NCI-H460 (cell line): ENCODE measurements at regions not wholly inside any gene's neighbourhood (a gene's known extent, or its start where the extent isn't known, plus 50 kb on each side); places are given as distances from the start of the nearest gene placed in this dataset.

Experiments used
- DNase-seq: peaks from one replicate; pipeline ENCODE4 v3.0.0-alpha.2; 2016; ENCODE audit warnings: low read depth; ENCODE audit errors: extremely low read depth

DNA sequence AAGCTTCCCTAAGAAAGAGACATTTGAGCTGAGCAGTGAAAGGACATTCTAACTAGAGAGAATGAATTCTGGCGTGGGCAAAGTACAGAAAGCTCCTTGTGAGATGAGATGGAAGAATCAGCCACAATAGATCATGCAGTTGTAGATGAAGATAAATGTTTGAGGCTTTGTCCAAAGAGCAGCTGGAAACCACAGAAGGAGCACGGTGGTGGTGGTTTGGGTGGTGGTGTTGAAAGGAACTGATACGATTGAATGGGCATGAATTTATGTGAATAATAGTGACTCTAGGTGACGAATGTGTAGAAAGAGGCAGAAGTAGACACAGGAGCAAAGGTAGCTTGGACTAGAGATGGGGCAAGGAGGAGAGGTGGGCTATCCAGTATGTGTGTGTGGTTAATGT, 260.5 kb upstream of the TMTC1 start:
- no peak for DNase-seq

DNA sequence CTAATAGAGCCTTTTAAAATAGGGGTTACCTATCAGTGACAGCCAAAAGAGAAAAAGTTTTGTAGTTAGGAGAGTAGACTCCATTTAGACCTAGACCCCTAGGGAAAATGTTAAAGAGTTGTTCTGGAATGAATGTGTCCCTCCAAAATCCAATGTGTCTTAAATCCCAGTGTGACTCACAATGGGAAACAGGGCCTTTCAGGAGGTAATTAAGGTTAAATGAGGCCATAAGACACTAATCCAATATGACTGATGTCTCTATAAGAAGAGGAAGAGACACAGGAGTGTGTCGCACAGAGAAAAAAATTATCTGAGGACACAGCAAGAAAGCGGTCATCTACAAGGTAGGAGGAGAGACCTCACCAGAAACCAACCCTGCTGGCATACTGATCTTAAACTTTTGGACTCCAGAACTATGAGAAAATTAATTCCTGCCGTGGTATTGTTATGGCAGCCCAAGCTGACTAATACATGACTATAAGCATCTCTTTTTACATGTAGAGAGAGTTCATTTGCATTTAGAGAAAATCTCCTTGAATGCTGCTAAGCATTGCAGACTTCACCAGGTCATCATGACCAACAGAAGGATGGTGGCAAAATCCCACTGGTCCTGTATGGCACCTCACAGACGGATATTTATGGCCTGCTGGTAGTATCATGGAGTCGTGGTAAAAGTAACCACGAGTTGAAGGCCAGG, 259.6 kb upstream of the TMTC1 start:
- DNase-seq, result no peak

GRCh38 chr12:30041096-30041495, 257.4 kb upstream of the TMTC1 start:
- DNase-seq, result no peak

GRCh38 chr12:30030693-30031374, 247.1 kb upstream of the TMTC1 start:
- no peak for DNase-seq

DNA sequence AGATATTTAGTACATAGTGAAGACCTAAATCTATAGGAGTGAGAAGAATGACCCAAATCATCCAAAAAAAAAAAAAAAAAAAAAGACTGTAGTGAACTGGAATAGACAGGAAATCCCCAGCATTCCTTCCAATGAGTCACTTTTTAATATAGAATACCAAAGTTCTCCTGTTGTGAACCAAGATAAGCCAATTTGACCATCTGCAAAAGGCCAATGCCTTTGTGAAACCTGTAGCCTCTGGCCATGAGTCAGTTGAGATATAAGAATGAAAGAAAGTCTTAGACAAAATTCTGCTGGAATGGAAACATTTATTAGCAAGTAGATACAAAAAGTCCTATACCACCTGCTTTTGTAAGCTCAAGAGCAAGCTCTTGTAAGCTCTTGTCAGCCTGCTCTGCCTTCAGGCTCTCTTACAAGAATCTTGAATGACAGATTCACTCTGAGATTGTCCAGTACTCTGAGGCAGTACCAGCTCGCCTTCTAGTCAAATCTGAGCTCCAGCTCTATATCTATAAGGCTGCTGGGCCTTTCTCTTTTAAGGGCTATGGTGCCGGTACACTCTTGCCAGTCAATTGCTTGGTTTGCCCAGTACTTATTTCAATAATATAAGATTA, 243.0 kb upstream of the TMTC1 start:
- DNase-seq, result no peak

GRCh38 chr12:30025317-30025716, 241.6 kb upstream of the TMTC1 start:
- no peak for DNase-seq

DNA sequence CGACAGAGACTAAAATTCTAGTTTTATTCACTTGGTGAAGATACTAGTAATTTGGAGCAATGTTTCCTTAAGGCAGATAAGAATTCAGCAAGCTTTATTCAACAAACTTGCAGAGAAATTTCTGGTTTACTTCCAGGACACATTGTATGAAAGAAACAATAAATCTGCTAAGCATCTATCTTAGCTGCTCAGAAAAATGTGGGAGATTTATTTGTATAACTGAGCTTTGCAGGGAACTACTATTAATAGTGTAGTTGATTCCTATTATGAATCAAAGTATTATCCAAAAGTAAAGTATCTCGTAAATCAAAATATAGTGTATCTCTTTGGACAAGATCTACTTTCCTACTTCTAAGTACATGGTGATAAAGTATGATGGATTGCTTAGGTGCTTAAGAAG, 239.4 kb upstream of the TMTC1 start:
- DNase-seq, result no peak

- no peak for DNase-seq
These were observed 237.5 kb upstream of the TMTC1 start for GRCh38 chr12:30021051-30021833.

DNA sequence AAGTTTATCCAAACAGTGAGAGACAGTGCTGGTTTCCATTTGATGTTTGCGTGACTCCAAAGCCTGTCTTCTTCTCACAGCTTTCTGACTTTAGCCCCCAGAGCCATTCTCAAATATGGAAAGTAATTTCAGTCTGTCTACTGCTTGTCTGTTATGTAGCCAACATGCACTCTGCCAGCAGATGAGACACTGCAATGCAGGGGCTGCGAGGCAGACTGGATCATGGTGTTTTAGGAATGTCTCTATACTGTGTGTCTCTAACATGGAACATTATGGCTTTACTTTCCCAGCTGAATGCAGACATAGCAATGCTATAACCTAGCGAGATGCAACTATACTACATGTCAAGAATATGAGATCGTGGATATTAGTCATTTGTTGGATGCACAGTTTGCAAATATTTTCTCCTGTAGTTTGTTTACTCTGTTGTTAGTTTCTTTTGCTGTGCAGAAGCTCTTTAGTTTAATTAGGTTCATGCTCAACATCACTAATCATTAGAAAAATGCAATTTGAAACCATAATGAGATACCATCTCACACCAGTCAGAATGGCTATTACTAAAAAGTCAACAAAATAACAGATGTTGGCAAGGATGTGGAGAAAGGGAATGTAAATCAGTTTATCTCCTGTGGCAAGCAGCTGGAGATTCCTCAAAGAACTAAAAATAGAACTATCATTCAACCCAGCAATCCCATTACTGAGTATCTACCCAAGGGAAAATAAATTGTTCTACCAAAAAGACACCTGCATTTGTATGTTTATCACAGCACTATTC, 235.8 kb upstream of the TMTC1 start:
- DNase-seq, result no peak

DNA sequence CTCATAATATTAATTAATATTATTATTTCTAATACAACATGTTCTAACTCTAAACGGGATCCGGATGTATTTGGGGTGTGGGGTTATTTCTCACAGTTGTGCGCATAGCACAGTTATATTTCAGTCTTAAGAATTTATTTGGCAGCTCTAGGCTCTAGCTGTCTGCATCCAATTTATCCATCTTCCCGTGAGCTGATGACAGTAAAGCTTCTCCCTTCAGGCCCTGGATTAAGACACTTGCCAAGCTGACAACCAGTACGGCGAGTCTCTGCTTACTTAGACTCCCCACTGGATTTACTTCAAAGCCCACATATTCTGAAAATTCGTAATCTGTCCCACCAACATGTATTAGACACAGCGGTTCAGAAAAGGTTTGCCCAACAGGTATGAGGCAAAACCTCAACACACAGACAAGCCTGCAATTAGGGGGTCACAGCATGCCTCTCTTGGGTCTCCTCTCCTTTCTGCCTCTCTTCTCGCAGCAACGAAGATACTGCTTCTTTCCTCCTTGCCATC, 232.9 kb upstream of the TMTC1 start:
- no peak for DNase-seq

DNA sequence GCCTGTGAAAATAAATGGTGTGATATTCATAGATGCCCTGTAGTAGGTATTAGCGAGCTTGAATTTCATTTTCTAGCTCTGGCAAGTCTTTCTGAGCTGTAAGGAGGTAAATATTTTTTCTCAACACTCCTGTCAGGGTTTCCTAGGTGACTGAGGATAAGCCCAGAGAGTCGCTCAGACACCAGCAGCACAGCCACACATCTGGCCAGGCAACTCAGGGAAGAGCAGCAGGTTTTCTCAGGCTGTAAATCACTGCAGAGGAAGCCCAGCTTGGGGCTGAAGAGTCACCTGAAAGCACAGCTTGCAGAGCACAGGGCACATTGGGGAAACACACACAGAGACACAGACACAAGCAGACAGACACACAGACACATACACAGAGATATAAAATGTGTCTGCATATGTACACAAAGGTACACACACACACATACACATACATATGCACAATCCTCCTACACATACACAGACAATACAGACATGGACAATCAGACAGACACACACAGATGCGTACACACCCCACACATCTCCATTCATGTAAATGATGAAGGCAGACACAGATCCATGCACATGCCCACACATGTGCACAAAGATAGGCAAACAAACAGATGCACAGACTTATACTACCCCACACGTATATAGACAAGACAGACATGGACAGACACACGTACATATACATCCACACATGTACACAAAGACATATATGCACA, 232.0 kb upstream of the TMTC1 start:
- no peak for DNase-seq

DNA sequence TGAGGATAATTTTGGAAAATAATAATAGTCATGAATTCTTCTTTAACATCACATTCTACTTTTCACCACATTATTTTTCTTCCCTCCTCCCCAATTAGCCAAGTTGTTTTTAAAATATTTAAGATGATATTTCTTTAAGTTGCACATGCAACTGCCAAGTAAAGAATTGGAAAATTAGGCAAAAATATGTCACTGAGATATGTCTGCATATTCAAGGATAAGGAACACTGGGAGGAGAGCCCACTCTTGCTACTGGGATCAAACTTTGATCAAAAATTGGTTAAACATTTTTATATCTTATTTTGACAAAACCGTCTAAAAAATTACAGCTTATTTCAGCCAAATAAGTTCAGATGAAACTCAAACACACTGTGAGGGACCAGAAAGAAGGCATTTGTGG, 231.2 kb upstream of the TMTC1 start:
- DNase-seq, result no peak

GRCh38 chr12:30012816-30013450, 229.2 kb upstream of the TMTC1 start:
- DNase-seq, result no peak

DNA sequence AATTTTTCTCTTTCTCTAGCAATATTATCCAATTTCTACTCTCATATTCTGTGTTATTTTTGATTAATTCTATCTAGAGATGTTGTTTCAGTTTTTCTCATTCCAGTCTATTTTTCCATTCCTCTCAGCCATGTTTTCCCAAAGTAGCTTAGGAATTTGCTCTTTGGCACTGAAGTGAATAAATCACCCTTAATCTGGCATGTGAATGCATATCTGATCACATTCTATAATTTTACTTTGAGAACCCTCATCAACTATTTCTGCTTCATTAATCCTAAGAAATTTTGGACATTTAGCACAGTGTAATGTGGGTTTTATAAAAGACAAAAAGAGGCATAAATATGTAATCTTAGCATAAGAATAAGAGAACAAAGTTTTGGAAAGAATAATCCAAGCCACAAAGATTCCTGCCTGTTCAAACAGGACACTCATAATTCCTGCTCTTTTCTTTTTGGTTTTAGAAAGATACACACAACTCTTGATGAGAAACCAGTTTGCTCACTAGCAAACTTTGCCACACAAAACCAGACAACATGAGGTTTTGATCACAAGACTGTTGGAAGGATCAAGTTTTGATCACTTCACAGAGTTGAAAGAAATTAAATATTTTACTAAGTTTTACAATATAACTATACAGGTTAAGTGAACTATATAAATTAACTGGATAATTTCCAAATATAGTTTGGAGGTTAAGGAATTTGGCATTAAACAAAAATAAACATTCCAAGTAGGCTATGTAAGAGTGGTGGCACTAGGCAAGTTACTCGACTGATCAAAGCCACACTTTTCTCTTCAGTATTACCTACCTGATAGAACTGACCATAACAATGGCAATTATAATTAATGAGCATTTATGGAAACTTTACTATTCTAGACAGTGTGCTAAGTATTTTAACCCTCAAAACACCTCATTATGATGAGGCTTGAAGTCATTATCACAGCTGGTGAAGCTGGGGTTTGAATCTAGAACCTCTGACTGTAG, 226.6 kb upstream of the TMTC1 start:
- no peak for DNase-seq

DNA sequence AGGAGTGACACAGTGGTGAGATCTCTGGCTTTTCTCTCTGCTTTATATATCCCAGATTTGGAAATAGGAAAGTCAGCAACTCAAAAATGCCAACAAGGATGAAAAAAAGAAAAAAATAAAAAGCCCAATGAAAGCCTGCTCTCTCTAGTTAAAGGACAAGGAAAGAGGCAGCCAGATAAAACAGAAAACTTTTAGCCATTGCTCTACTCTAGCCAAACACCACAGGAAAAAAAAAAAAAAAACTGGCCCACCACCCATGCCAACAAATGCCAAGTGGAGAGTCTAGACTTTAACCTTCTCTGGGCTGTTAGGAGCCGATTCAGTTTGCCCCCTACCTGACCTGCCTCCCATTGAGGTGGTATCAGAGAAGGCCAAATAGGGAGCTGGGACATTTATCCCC, 222.3 kb upstream of the TMTC1 start:
- no peak for DNase-seq

DNA sequence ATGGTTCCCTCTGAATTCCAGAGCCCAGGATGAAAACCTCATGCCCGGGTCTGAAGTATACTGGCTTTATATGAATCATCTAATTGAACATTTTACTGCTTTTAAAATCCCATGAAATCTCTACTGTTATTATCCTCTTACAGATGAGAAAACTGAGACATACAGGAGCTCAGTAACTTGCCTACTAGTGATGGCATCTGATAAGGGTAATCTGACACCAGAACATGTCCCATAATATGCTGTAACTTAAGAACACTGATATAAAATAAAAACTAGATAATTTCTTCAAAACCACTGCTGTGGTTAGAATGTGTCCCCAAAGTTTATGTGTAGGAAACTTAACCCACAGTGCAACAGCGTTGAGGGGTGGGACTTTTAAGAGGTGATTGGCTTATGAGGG, 219.6 kb upstream of the TMTC1 start:
- no peak for DNase-seq

- no peak for DNase-seq
These were observed 218.9 kb upstream of the TMTC1 start for GRCh38 chr12:30002677-30003076.

DNA sequence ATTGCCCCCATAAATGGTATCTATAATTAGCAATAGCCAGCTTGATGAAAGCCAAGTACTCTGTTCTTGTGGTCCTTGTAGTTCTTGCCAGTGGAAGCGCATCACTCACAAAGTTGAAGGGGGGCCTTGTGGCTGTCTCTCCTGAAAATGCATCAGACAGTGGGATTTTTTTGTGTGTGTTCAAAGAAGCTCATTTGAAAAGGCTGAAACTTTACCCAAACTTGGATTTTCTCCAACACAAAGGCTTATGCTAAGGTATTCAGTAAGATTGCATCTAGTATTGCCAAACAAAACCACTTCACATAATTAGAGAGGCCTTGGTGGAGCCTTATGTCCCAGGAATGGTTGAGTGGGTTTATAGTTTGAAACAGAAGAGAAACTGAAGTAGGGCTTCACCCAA, 216.7 kb upstream of the TMTC1 start:
- DNase-seq, result no peak
